GM18502 (cell line): ENCODE measurements at regions not wholly inside any gene's neighbourhood (a gene's known extent, or its start where the extent isn't known, plus 50 kb on each side); places are given as distances from the start of the nearest gene placed in this dataset.

Experiments used
- ATAC-seq: cut with Tn5 transposase; IDR thresholded peaks from one replicate; pipeline ENCODE4 v1.9.1; 2021; ENCODE audit warnings: mild to moderate bottlenecking; ENCODE audit not compliant: unreplicated experiment, poor library complexity

DNA sequence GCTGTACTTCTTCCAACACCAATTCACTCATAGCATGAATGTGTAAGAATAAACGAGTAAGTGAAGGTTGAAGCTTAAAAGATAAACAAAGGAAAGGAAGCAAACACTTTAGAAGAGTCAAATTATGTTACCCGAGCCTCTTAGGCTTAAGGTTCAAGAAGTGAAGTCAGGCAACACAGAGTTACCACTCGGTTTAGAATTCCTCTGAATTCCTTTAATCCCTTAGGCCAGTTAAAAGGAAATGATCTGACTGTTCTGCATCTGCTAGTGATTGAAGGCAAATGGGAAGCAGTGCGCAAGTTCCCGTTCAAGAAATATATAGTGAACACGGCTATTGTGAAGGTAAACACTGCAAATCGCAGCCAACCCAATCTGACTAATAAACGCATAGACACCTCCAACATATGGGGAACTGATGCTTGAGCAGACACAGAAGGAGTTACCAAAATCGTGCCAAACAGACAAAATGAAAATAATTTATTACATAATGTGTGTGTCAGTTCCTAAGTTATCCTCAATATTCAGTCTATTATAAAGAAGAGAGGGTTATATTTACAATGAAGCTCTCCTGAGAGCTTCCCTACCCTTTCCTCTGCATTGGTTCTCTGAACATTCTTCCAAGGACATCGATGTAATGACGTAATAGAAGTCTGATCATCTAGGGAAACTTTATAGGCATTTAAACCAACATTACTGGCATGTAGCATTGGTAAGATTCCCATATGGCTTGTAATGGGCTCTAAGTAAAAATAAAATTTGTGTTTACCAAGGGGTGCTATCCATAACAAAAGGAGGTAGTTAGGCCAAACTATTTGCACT is 837.1 kb upstream of the ZNF608 start:
- ATAC-seq, result no peak

GRCh38 chr5:125584140-125584520 is 837.7 kb upstream of the ZNF608 start:
- no peak for ATAC-seq

DNA sequence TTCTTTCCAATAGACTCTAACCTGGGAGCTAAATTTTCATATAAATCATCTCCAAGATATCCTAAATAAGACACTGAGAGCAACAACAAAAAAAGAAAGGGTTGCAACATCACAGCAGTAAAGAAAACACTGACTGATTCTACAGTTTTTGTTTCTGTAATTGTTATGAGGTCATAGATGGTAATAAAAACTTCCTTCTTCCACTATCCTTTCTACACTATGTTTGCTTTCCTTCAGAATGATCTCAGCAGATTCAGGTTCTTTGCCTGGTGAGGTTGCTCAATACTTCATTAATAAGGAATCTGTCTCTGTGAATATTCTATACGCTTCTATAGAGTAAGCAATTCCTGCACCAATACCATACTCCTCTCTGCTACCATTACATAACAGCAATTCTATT is 835.6 kb upstream of the GRAMD2B start:
- no peak for ATAC-seq

DNA sequence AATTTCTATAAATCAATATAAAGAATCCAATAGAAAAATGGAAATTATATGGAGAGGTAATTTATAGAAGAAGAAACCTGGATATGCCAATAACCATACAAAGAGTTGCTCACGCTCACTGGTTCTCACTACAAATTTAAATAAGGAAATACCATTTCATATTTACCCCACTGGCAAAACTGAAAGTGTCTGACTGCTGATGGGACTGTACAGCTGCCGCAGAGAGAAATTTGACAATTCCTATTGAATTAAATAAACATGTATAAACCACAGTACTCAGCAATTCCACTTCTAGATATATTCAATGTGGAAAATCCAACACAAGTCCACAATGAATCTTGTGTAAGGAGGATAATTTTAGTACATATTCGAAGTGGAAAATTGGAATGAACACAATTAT is 830.4 kb upstream of the GRAMD2B start:
- ATAC-seq, result no peak

GRCh38 chr5:125595095-125595494 is 828.1 kb upstream of the GRAMD2B start:
- no peak for ATAC-seq

DNA sequence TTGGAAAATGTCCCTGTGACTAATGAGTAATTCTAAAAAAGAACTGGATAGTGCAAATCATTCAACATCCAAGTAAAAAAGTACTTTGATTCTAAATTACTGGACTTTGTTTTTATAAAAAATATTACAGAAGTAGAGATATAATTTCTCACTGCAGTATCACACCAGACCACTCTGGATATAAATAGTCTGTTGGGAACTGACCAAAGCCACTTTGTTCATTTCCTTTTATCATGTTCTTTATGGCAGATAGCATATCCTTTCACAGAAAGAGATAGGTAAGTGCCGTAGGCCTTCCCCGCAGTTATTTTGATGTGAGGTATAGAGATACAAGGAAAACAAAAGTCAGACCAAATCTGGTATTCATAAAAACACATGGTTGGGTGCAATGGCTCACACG is 827.4 kb upstream of the GRAMD2B start:
- no peak for ATAC-seq

- ATAC-seq, result no peak
Measured at GRCh38 chr5:125597338-125597737, 825.9 kb upstream of the GRAMD2B start.

GRCh38 chr5:125600559-125600958 is 822.6 kb upstream of the GRAMD2B start:
- ATAC-seq, result no peak

DNA sequence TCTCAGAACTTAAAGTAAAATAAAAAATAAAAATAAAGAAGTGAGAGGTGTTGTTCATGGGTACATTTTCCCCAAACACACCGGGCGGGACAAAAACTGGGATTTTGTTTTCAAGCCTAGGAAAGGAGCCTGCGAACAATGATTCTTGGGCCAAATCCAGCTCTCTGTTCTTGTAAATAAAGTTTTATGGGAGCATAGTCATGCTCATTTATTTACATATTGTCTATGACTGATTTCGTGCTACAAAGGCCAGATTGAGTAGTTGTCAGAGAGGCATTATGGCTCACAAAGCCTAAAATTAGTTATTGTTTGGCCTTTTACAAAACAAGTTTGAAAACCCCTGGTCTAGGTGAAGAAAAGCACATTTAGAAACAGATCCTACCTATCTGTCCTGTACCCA is 821.0 kb upstream of the GRAMD2B start:
- ATAC-seq, result no peak

GRCh38 chr5:125603321-125603720 is 819.9 kb upstream of the GRAMD2B start:
- ATAC-seq, result no peak

GRCh38 chr5:125604104-125604503 is 819.1 kb upstream of the GRAMD2B start:
- ATAC-seq, result no peak

DNA sequence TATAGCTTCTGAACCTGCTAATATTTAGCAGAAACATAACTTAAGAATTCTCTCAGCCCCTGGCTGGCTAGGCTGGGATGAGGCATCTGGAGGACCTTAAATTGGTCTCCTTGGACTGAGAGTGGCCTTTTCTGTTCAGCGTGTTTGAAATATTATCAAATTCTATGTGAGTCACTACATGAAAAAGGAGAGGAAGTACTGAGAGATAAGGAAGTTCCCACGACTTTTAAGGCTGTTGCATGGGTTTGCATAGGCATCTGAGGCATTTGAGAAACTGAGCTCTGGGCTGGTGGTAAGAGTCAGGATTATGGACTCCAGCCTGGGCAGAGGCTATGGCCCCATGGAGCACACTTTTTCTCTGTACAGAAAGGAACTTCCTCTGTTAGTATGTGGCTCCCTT is 816.2 kb upstream of the GRAMD2B start:
- ATAC-seq, result no peak

GRCh38 chr5:125609011-125609410 is 814.2 kb upstream of the GRAMD2B start:
- ATAC-seq, result no peak

GRCh38 chr5:125610892-125611291 is 812.3 kb upstream of the GRAMD2B start:
- no peak for ATAC-seq

- ATAC-seq, result no peak
Measured at GRCh38 chr5:125611541-125611940, 811.7 kb upstream of the GRAMD2B start.

DNA sequence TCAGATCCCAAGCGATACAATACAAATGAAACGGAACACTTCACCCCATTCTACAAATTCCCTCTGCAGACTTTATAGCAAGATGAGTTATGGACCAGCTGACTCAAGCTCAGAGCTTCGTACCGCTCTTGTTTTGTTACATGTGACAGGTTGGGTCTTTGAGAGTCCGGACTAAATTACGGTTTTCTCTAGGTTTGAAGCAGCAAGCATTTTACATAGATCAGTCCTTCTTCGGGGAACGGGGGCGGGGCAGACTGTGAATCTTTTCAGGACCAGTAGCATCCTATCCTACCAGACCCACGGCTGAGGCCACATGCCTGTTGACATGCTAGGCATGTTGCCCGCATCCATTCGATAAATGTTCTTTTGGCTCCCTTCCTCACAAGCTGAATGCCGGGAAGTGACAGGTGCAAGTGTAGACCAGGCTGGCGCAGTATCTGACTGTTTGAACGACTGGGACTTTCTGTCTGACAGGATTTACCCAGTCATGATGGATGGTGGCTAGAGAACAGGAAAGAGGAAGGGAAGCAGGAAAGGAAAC is 811.0 kb upstream of the GRAMD2B start:
- no peak for ATAC-seq

GRCh38 chr5:125612776-125613175 is 810.4 kb upstream of the GRAMD2B start:
- ATAC-seq, result no peak

DNA sequence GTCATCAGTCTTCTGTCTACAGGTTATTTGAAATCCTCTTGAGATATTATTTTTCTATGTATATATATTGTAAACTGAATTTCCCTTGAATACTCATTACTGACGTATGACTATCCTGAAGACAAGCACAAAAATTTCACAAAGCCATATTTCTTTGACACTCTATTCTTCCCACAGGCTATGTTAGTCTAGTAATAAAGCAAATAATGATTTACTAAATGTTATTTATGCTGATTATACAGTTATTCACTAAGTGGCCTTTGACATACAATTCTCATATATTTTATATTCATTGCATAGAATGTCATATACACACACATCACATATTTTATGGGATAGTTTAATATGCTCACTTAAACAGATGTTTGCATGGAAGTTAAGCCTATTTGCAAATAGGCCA is 793.0 kb upstream of the GRAMD2B start:
- no peak for ATAC-seq

DNA sequence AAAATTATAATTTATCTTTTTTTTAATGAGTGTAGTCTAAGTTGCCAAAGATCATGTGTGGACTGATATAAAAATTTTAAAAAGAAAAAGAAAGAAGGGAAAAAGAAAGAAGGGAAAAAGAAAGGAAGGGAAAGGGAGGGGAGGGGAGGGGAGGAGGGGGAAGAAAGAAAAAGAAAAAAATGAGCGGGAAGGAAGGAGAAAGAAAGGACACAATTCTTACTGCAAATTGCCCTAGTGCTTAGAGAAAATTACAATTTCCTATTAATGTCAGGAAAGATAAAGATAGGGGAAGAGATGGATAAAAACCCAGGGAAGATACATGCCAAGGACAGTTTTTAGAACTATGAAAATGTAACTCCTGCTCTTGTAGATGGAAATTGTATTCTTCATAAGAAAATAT is 789.7 kb upstream of the GRAMD2B start:
- ATAC-seq, result no peak

- ATAC-seq, result no peak
Measured at GRCh38 chr5:125634216-125634835, 788.9 kb upstream of the GRAMD2B start.

DNA sequence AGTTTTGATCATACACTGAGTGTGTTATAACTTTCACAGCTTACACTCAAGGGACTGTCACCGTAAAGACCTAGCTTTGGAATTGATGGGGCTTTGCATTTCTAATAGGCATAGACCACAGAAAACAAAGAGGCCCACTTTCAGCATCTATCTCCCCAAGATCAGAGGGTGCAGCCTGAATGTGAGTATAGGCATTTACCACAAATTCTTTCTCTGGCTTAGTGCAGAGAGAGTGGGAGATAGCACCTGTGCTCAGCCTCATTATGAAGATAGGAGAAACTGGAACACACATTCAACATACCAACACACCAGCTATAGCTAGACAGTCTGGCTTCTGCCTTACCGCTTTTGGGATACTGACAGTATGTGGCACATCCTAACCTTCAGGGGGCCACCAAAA is 783.4 kb upstream of the GRAMD2B start:
- ATAC-seq, result no peak

DNA sequence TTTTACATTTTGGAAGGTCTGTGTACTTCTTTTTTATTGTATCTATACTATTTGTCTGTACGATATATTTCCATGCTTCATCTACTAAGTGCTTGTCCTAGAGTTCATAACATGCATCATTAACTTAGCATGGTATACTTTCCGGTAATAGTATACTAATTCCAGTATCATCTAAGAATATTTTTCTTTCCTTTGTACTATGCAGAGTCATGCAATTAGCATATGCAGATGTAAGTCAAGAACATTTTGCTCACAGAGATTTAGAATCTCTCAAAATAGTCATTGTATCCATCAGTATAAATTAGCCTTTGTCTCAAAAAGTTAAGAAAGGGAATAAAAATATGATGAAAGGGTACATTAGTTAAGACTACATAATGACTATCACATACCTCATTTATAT is 770.4 kb upstream of the GRAMD2B start:
- no peak for ATAC-seq
